ENCODE measurements at regions not wholly inside any gene's neighbourhood (a gene's known extent, or its start where the extent isn't known, plus 50 kb on each side); places are given as distances from the start of the nearest gene placed in this dataset.
"Not testable (repeated sequence)": the region's sequence is repeated elsewhere in the genome, so short reads cannot be mapped to it uniquely, and the experiment has no call there.

GRCh38 chr2:17133052-17133671 is 385.1 kb downstream of the RAD51AP2 start:
- H3K4me3 Mint-ChIP-seq: no peak overlapping the region
- no peak overlapping the region for H3K27ac Mint-ChIP-seq
- ChIA-PET CTCF (ENCODE audit: partially characterized antibody) (no interaction called here), POLR2A (ENCODE audit: partially characterized antibody) (no interaction called here)
- Histone ChIP-seq H3K36me3 (ENCODE audit: insufficient read depth, low read length) (no peaks in the 10 kb centered on the region), H3K4me1 (ENCODE audit: insufficient read depth, low read length) (no peaks in the 10 kb centered on the region), H3K4me3 (ENCODE audit: low read length in 2 of 2) (no peak overlapping the region), H3K27ac (ENCODE audit: low read depth, low read length) (no peak overlapping the region), H3K9me3 (ENCODE audit: control insufficient read depth in 1 of 2, low read length in 2 of 2) (no peaks in the 10 kb centered on the region), H3K27me3 (ENCODE audit: insufficient read depth, low read length) (no peaks in the 10 kb centered on the region)
- no peaks in the 10 kb centered on the region for H3K27me3 Mint-ChIP-seq
- peaks cover 0 to 5% (median 1%) of the 10 kb centered on the region in 8 donors for H3K9me3 Mint-ChIP-seq
- DNase-seq: no peak
- no peaks in the 10 kb centered on the region for H3K36me3 Mint-ChIP-seq
- no peaks in the 10 kb centered on the region for H3K4me1 Mint-ChIP-seq
- intact Hi-C loops (cut with micrococcal nuclease): no loop called here

GRCh38 chr2:17130627-17131026 is 387.6 kb downstream of the RAD51AP2 start:
- H3K27me3 ChIP-seq (ENCODE audit: insufficient read depth, low read length); POLR2A ChIA-PET (ENCODE audit: partially characterized antibody); H3K4me3 Mint-ChIP-seq; H3K4me3 ChIP-seq (ENCODE audit: low read length in 2 of 2); H3K9me3 ChIP-seq (ENCODE audit: control insufficient read depth in 1 of 2, low read length in 2 of 2); H3K4me1 ChIP-seq (ENCODE audit: insufficient read depth, low read length); H3K9me3 Mint-ChIP-seq; intact Hi-C loops (cut with micrococcal nuclease); H3K27me3 Mint-ChIP-seq; DNase-seq; H3K4me1 Mint-ChIP-seq; H3K27ac Mint-ChIP-seq; H3K36me3 ChIP-seq (ENCODE audit: insufficient read depth, low read length); CTCF ChIA-PET (ENCODE audit: partially characterized antibody); H3K27ac ChIP-seq (ENCODE audit: low read depth, low read length); H3K36me3 Mint-ChIP-seq: not testable (repeated sequence)

DNA sequence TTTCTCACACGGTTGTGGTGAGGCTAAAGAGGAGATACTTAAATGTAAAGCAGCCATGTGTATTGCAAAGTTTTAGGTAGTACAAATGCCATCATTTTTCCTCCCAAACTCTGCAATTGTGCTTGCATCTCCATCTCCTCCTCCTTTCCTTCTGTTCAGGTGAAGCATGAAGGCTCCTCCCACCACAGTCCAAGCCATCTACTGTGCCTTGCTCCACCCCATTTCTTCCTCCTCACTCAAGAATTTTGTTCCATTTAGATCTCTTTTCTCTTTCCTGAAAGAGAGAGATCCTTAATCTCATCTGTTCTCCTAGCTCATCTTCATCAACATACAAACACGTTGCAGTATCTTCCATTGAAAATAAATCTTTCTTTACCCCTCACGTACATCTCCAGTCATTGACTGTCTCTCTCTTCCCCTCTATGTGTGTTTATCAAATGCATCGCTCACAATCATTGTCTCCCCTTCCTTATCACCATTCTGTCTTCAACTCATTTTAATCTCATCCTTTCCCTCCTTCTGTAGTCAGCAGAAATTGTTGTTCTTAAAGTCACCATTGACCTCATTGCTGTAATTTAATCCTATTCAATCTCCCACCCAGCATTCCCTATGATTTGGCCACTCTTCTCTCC is 392.1 kb downstream of the RAD51AP2 start:
- Histone ChIP-seq H3K9me3 (ENCODE audit: control insufficient read depth in 1 of 2, low read length in 2 of 2) (no peaks in the 10 kb centered on the region), H3K36me3 (ENCODE audit: insufficient read depth, low read length) (no peaks in the 10 kb centered on the region), H3K27ac (ENCODE audit: low read depth, low read length) (no peak overlapping the region), H3K4me1 (ENCODE audit: insufficient read depth, low read length) (no peaks in the 10 kb centered on the region), H3K27me3 (ENCODE audit: insufficient read depth, low read length) (no peaks in the 10 kb centered on the region), H3K4me3 (ENCODE audit: low read length in 2 of 2) (no peak overlapping the region)
- ChIA-PET POLR2A (ENCODE audit: partially characterized antibody) (no interaction called here), CTCF (ENCODE audit: partially characterized antibody) (no interaction called here)
- DNase-seq: no peak
- Mint-ChIP-seq H3K27ac (no peak overlapping the region), H3K9me3 (peaks cover 0 to 7% (median 3%) of the 10 kb centered on the region in 8 donors), H3K4me3 (no peak overlapping the region), H3K36me3 (no peaks in the 10 kb centered on the region), H3K4me1 (no peaks in the 10 kb centered on the region), H3K27me3 (no peaks in the 10 kb centered on the region)
- intact Hi-C loops (cut with micrococcal nuclease): no loop called here

DNA sequence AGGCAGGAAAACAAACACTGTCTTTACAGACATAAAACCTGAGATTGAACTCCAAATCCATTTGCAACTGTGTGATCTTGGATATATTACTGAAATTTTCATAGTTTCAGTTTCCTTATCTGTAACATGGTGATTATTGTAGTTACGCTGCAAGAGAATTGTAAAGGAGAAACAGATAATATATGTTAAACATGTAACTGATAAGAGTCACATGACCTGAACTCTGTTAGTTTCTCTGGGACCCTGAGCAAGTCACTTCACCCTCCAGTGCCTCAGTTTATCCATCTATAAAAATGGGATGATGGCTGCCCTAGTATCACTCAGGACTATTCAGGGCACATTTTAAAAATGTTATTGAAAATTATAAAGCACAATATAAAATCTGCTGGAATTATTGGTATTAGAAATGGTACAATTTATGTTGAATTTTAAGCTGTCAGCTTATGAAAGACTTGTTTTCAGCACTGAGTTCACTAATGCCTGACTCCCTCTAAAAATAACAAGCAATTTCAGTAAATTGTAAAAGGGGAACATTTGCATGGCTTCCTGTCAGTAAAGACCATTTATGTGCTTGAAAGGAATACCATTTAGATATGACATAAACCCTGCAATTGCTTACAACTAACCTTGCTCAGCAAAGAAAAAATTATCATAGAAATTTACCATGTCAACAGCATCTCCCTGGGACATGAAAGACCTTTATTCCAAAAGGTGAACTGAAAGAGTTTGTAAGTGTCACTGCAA is 393.5 kb downstream of the RAD51AP2 start:
- intact Hi-C loops (cut with micrococcal nuclease): no loop called here

GRCh38 chr2:17122887-17123501 is 395.2 kb downstream of the RAD51AP2 start:
- intact Hi-C loops (cut with micrococcal nuclease): no loop called here
- Histone ChIP-seq H3K9me3 (ENCODE audit: control insufficient read depth in 1 of 2, low read length in 2 of 2) (no peaks in the 10 kb centered on the region), H3K27ac (ENCODE audit: low read depth, low read length) (no peak overlapping the region), H3K4me1 (ENCODE audit: insufficient read depth, low read length) (no peaks in the 10 kb centered on the region), H3K27me3 (ENCODE audit: insufficient read depth, low read length) (no peaks in the 10 kb centered on the region), H3K4me3 (ENCODE audit: low read length in 2 of 2) (no peak overlapping the region), H3K36me3 (ENCODE audit: insufficient read depth, low read length) (no peaks in the 10 kb centered on the region)
- POLR2A ChIA-PET (ENCODE audit: partially characterized antibody): no interaction called here
- CTCF ChIA-PET (ENCODE audit: partially characterized antibody): no interaction called here
- no peaks in the 10 kb centered on the region for H3K27me3 Mint-ChIP-seq
- H3K9me3 Mint-ChIP-seq: peaks cover 0 to 7% (median 1%) of the 10 kb centered on the region in 8 donors
- DNase-seq: no peak
- no peak overlapping the region for H3K27ac Mint-ChIP-seq
- no peak overlapping the region for H3K4me3 Mint-ChIP-seq
- H3K4me1 Mint-ChIP-seq: no peaks in the 10 kb centered on the region
- no peaks in the 10 kb centered on the region for H3K36me3 Mint-ChIP-seq

More for the DNA sequence above, 393.5 kb downstream of the RAD51AP2 start:
- no peaks in the 10 kb centered on the region for H3K4me1 ChIP-seq (ENCODE audit: insufficient read depth, low read length)
- Mint-ChIP-seq H3K27ac (no peak overlapping the region), H3K4me1 (no peaks in the 10 kb centered on the region), H3K27me3 (no peaks in the 10 kb centered on the region), H3K36me3 (no peaks in the 10 kb centered on the region), H3K9me3 (peaks cover 0 to 7% (median 1%) of the 10 kb centered on the region in 8 donors), H3K4me3 (no peak overlapping the region)
- no peaks in the 10 kb centered on the region for H3K27me3 ChIP-seq (ENCODE audit: insufficient read depth, low read length)
- H3K27ac ChIP-seq (ENCODE audit: low read depth, low read length): no peak overlapping the region
- H3K4me3 ChIP-seq (ENCODE audit: low read length in 2 of 2): no peak overlapping the region
- no peaks in the 10 kb centered on the region for H3K9me3 ChIP-seq (ENCODE audit: control insufficient read depth in 1 of 2, low read length in 2 of 2)
- H3K36me3 ChIP-seq (ENCODE audit: insufficient read depth, low read length): no peaks in the 10 kb centered on the region
- DNase-seq: no peak
- POLR2A ChIA-PET (ENCODE audit: partially characterized antibody): no interaction called here
- CTCF ChIA-PET (ENCODE audit: partially characterized antibody): no interaction called here

- POLR2A ChIA-PET (ENCODE audit: partially characterized antibody): no interaction called here
- DNase-seq: no peak
These were observed 402.8 kb downstream of the RAD51AP2 start for GRCh38 chr2:17115466-17115865.

GRCh38 chr2:17115042-17115441 is 403.2 kb downstream of the RAD51AP2 start:
- Histone ChIP-seq H3K4me3 (ENCODE audit: low read length in 2 of 2) (no peak overlapping the region), H3K27ac (ENCODE audit: low read depth, low read length) (no peak overlapping the region), H3K9me3 (ENCODE audit: control insufficient read depth in 1 of 2, low read length in 2 of 2) (no peaks in the 10 kb centered on the region), H3K4me1 (ENCODE audit: insufficient read depth, low read length) (no peaks in the 10 kb centered on the region), H3K36me3 (ENCODE audit: insufficient read depth, low read length) (no peaks in the 10 kb centered on the region), H3K27me3 (ENCODE audit: insufficient read depth, low read length) (no peaks in the 10 kb centered on the region)
- no peak for DNase-seq
- Mint-ChIP-seq H3K27ac (no peak overlapping the region), H3K4me1 (no peaks in the 10 kb centered on the region), H3K9me3 (peaks cover 0 to 4% (median 1%) of the 10 kb centered on the region in 8 donors), H3K36me3 (no peaks in the 10 kb centered on the region), H3K4me3 (no peak overlapping the region), H3K27me3 (no peaks in the 10 kb centered on the region)
- intact Hi-C loops (cut with micrococcal nuclease): no loop called here
- CTCF ChIA-PET (ENCODE audit: partially characterized antibody): interaction anchor here (0.6 kb wide), 1 partner anchor 53 kb away, joined by 3 read pairs; no protein-coding TSS in a partner anchor
- POLR2A ChIA-PET (ENCODE audit: partially characterized antibody): no interaction called here

More at GRCh38 chr2:17115466-17115865, 402.8 kb downstream of the RAD51AP2 start:
- no peaks in the 10 kb centered on the region for H3K36me3 ChIP-seq (ENCODE audit: insufficient read depth, low read length)
- no peak overlapping the region for H3K27ac ChIP-seq (ENCODE audit: low read depth, low read length)
- Mint-ChIP-seq H3K27me3 (no peaks in the 10 kb centered on the region), H3K4me1 (no peaks in the 10 kb centered on the region), H3K27ac (no peak overlapping the region), H3K4me3 (no peak overlapping the region), H3K9me3 (peaks cover 0 to 4% (median 1%) of the 10 kb centered on the region in 8 donors), H3K36me3 (no peaks in the 10 kb centered on the region)
- no peaks in the 10 kb centered on the region for H3K4me1 ChIP-seq (ENCODE audit: insufficient read depth, low read length)
- H3K27me3 ChIP-seq (ENCODE audit: insufficient read depth, low read length): no peaks in the 10 kb centered on the region
- H3K9me3 ChIP-seq (ENCODE audit: control insufficient read depth in 1 of 2, low read length in 2 of 2): no peaks in the 10 kb centered on the region
- CTCF ChIA-PET (ENCODE audit: partially characterized antibody): no interaction called here
- no peak overlapping the region for H3K4me3 ChIP-seq (ENCODE audit: low read length in 2 of 2)
- intact Hi-C loops (cut with micrococcal nuclease): no loop called here
